ENCODE measurements at regions not wholly inside any gene's neighbourhood (a gene's known extent, or its start where the extent isn't known, plus 50 kb on each side); places are given as distances from the start of the nearest gene placed in this dataset.

GRCh38 chr12:127176804-127177203 lies 1090.2 kb upstream of the TMEM132C start:
- Histone ChIP-seq H3K36me3 (replicated peaks in 1 of 2; ENCODE audit: control extremely low read depth in 1 of 2, control insufficient read depth in 1 of 2, extremely low read depth in 1 of 2, insufficient read depth in 2 of 2, low read length in 1 of 2) (no peaks in the 10 kb centered on the region), H2AFZ (ENCODE audit: insufficient read depth, low read depth, low read length, poor library complexity, severe bottlenecking) (no peak overlapping the region), H3K27me3 (replicated peaks in 1 of 4; ENCODE audit: control extremely low read depth in 1 of 4, control insufficient read depth in 3 of 4, insufficient read depth in 4 of 4, low read length in 3 of 4) (no peaks in the 10 kb centered on the region), H3K27ac (ENCODE audit: low read length in 2 of 2) (no peak overlapping the region), H3K4me2 (replicated peaks; ENCODE audit: low read depth, low read length, poor library complexity, severe bottlenecking) (no peak overlapping the region), H3K79me2 (ENCODE audit: control insufficient read depth, insufficient read depth, low read length) (no peaks in the 10 kb centered on the region), H3K4me3 (ENCODE audit: control extremely low read depth in 1 of 5, extremely low read depth in 1 of 5, insufficient read depth in 1 of 5, low read depth in 2 of 5, low read length in 4 of 5) (no peak overlapping the region), H4K20me1 (ENCODE audit: control insufficient read depth, insufficient read depth, low read length, poor library complexity, severe bottlenecking) (no peaks in the 10 kb centered on the region), H3K9ac (ENCODE audit: low read length) (no peak overlapping the region), H3K9me3 (ENCODE audit: control extremely low read depth in 1 of 3, control insufficient read depth in 2 of 3, insufficient read depth in 1 of 3, low read length in 2 of 3) (peaks cover 0 to 23% (median 8%) of the 10 kb centered on the region in 3 donors), H3K4me1 (ENCODE audit: control insufficient read depth in 2 of 2, insufficient read depth in 2 of 2, low read length in 2 of 2) (no peaks in the 10 kb centered on the region)
- H3K27me3 Mint-ChIP-seq = no peaks in the 10 kb centered on the region
- ChIA-PET POLR2A (no interaction called here), CTCF (no interaction called here)
- ATAC-seq (ENCODE audit: low read depth) (no peak), DNase-seq (no peak)
- no peak for TF ChIP-seq EZH2 (IDR thresholded peaks at IDR 0.05; ENCODE audit: borderline replicate concordance, insufficient read depth, low read depth, low read length, poor library complexity, severe bottlenecking)
- no peak for TF ChIP-seq CTCF (IDR thresholded peaks at IDR 0.05)
- 100% methylated on average over 3 of the region's 4 CpGs for WGBS (ENCODE audit: insufficient coverage)
- no peaks in the 10 kb centered on the region for H3K4me1 Mint-ChIP-seq
- intact Hi-C loops (cut with micrococcal nuclease) = no loop called here
- H3K4me3 Mint-ChIP-seq = no peak overlapping the region
- H3K27ac Mint-ChIP-seq = no peak overlapping the region
- H3K9me3 Mint-ChIP-seq (ENCODE audit: insufficient read depth) = peaks cover 5% of the 10 kb centered on the region

- Histone ChIP-seq H3K79me2 (ENCODE audit: control insufficient read depth, insufficient read depth, low read length) (no peaks in the 10 kb centered on the region), H3K27me3 (replicated peaks in 1 of 4; ENCODE audit: control extremely low read depth in 1 of 4, control insufficient read depth in 3 of 4, insufficient read depth in 4 of 4, low read length in 3 of 4) (no peaks in the 10 kb centered on the region), H3K36me3 (replicated peaks in 1 of 2; ENCODE audit: control extremely low read depth in 1 of 2, control insufficient read depth in 1 of 2, extremely low read depth in 1 of 2, insufficient read depth in 2 of 2, low read length in 1 of 2) (no peaks in the 10 kb centered on the region), H3K9ac (ENCODE audit: low read length) (no peak overlapping the region), H3K4me3 (ENCODE audit: control extremely low read depth in 1 of 5, extremely low read depth in 1 of 5, insufficient read depth in 1 of 5, low read depth in 2 of 5, low read length in 4 of 5) (no peak overlapping the region), H3K4me2 (replicated peaks; ENCODE audit: low read depth, low read length, poor library complexity, severe bottlenecking) (no peak overlapping the region), H3K9me3 (ENCODE audit: control extremely low read depth in 1 of 3, control insufficient read depth in 2 of 3, insufficient read depth in 1 of 3, low read length in 2 of 3) (peaks cover 0 to 15% (median 4%) of the 10 kb centered on the region in 3 donors), H3K4me1 (ENCODE audit: control insufficient read depth in 2 of 2, insufficient read depth in 2 of 2, low read length in 2 of 2) (no peaks in the 10 kb centered on the region), H4K20me1 (ENCODE audit: control insufficient read depth, insufficient read depth, low read length, poor library complexity, severe bottlenecking) (no peaks in the 10 kb centered on the region), H2AFZ (ENCODE audit: insufficient read depth, low read depth, low read length, poor library complexity, severe bottlenecking) (no peak overlapping the region), H3K27ac (ENCODE audit: low read length in 2 of 2) (no peak overlapping the region)
- Mint-ChIP-seq H3K4me1 (no peaks in the 10 kb centered on the region), H3K27ac (no peak overlapping the region), H3K9me3 (ENCODE audit: insufficient read depth) (no peaks in the 10 kb centered on the region), H3K4me3 (no peak overlapping the region), H3K27me3 (no peaks in the 10 kb centered on the region)
- no CpG with 5 or more reads among the region's 5 CpGs for WGBS (ENCODE audit: insufficient coverage)
- DNase-seq = no peak
- no peak for ATAC-seq (ENCODE audit: low read depth)
- CTCF ChIA-PET = no interaction called here
- intact Hi-C loops (cut with micrococcal nuclease) = no loop called here
- TF ChIP-seq CTCF (IDR thresholded peaks at IDR 0.05) (no peak), EZH2 (IDR thresholded peaks at IDR 0.05; ENCODE audit: borderline replicate concordance, insufficient read depth, low read depth, low read length, poor library complexity, severe bottlenecking) (no peak)
- POLR2A ChIA-PET = no interaction called here
Measured at GRCh38 chr12:127178052-127178451, 1088.9 kb upstream of the TMEM132C start.

Data from B cell (primary cell).